SJCRH30 (cell line): ENCODE measurements at regions not wholly inside any gene's neighbourhood (a gene's known extent, or its start where the extent isn't known, plus 50 kb on each side); places are given as distances from the start of the nearest gene placed in this dataset.
A peak's percentile ranks its signal among the peaks of the same experiment; 100 is the strongest.

ENCODE experiments used
- DNase-seq, 2 experiments: peaks; one replicate each; pipeline ENCODE4 v3.0.0-alpha.2; 2015 to 2020
- H3K27ac ChIP-seq: fragments of 250-450 bp; sonication (Bioruptor Pico); 2 replicates; pipeline ENCODE4 v1.5.1; 2020; ENCODE audit warnings: mild to moderate bottlenecking, moderate library complexity
- H3K27me3 ChIP-seq: fragments of 250-450 bp; sonication (Bioruptor Pico); 2 replicates; pipeline ENCODE4 v1.5.1; 2020; ENCODE audit warnings: mild to moderate bottlenecking, moderate library complexity
- H3K36me3 ChIP-seq: fragments of 250-450 bp; sonication (Bioruptor Pico); 2 replicates; pipeline ENCODE4 v1.5.1; 2020; ENCODE audit warnings: mild to moderate bottlenecking, moderate library complexity
- H3K4me1 ChIP-seq: fragments of 250-450 bp; sonication (Bioruptor Pico); 2 replicates; pipeline ENCODE4 v1.5.1; 2020; ENCODE audit warnings: mild to moderate bottlenecking, moderate library complexity
- H3K4me3 ChIP-seq: fragments of 250-450 bp; sonication (Bioruptor Pico); 2 replicates; pipeline ENCODE4 v1.5.1; 2020; ENCODE audit warnings: mild to moderate bottlenecking, moderate library complexity
- H3K9me3 ChIP-seq: fragments of 250-450 bp; sonication (Bioruptor Pico); replicated peaks from 2 replicates; pipeline ENCODE4 v1.5.1; 2020; ENCODE audit warnings: mild to moderate bottlenecking, moderate library complexity

GRCh38 chr3:21877214-21877754 is 126.3 kb upstream of the ZNF385D start:
- no peak for DNase-seq
- Histone ChIP-seq H3K27ac (no peak overlapping the region), H3K27me3 (no peaks in the 10 kb centered on the region), H3K9me3 (no peaks in the 10 kb centered on the region), H3K36me3 (no peaks in the 10 kb centered on the region), H3K4me1 (no peaks in the 10 kb centered on the region), H3K4me3 (no peak overlapping the region)

DNA sequence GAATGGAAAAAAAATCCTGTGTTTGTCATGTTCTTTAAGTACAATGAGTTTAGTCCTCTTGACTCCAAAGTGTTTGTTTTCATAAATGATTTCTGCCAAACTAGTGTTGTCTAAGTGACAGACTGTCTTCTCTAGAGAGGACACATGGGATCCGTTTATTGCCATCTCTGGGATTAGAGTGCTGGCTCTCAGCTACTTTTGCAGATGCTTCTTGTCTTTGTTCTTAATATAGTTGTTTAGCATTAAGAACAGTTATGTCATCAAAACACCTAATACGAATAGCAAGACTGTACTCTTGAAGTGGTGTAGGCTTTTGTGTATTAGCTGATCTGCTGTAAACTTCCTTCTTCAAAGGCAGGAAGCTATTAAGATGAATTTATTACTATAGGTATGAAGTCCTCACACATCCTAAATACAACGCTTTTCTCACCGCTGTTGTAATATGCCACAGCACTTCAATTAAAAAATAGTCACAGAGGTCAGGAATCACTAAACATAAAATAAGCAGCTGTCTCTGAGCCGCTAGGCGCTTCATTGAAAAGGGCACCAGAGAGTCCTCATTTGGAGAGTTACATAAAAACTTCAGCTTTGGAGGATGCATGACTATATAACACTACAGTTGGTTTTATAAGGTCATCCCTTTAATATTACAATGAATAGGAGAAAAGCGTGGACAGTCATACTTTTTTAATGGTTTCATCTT is 128.3 kb upstream of the ZNF385D start:
- no peak for DNase-seq
- Histone ChIP-seq H3K27ac (no peak overlapping the region), H3K4me3 (no peak overlapping the region)

GRCh38 chr3:21888656-21889055 is 137.6 kb upstream of the ZNF385D start:
- Histone ChIP-seq H3K27ac (no peak overlapping the region), H3K36me3 (no peaks in the 10 kb centered on the region)

More for the DNA sequence above, 128.3 kb upstream of the ZNF385D start:
- no peaks in the 10 kb centered on the region for H3K27me3 ChIP-seq
- no peaks in the 10 kb centered on the region for H3K9me3 ChIP-seq
- H3K4me1 ChIP-seq, result no peaks in the 10 kb centered on the region
- H3K36me3 ChIP-seq, result no peaks in the 10 kb centered on the region

DNA sequence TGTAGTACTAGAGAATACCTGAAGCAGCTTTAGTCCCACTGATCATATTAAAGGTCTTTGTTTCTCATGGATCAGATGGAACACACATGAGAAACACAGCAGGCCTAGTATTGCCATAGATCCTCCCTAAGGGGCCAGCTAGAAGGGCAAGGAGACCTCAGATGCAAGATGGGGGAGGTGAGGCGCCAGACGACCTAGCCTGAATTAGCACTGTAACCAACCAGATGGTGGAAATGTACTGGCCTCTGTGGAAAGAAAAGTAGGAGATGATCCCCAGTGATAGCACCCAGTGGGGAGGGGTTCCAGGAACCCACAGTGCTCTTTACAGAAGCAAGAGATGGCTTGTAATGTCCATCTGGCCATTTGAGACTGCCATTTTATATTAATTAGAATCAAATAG is 138.2 kb upstream of the ZNF385D start:
- no peaks in the 10 kb centered on the region for H3K36me3 ChIP-seq
- no peak for DNase-seq
- H3K4me3 ChIP-seq, result no peak overlapping the region
- no peaks in the 10 kb centered on the region for H3K9me3 ChIP-seq
- H3K27me3 ChIP-seq, result peaks cover 4% of the 10 kb centered on the region
- H3K27ac ChIP-seq, result no peak overlapping the region
- H3K4me1 ChIP-seq, result no peaks in the 10 kb centered on the region

More at GRCh38 chr3:21888656-21889055, 137.6 kb upstream of the ZNF385D start:
- Histone ChIP-seq H3K27me3 (peaks cover 4% of the 10 kb centered on the region), H3K9me3 (no peaks in the 10 kb centered on the region), H3K4me1 (no peaks in the 10 kb centered on the region), H3K4me3 (no peak overlapping the region)
- no peak for DNase-seq

DNA sequence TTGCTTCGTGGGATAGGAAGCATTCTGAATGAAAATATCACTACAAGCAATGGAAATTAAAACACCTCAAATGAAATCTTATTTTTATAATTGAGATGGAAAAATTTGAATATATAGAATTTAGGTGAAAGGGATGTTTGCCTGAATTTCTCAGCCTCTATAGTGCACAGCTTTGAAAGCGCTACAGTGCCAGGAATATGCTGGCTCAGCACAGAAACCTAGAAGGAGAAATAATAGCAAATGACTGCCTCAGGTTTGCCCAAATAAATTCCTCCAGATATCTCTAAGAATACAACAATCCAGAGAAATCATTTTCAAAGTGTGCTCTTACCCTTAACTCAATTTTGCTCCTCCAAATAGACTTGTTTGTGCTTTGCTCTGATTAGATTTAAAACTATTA is 141.1 kb upstream of the ZNF385D start:
- no peaks in the 10 kb centered on the region for H3K9me3 ChIP-seq
- H3K4me1 ChIP-seq, result no peaks in the 10 kb centered on the region
- DNase-seq, result no peak
- no peaks in the 10 kb centered on the region; the same call in none of the 2 replicates for H3K27me3 ChIP-seq
- no peak overlapping the region for H3K27ac ChIP-seq
- no peaks in the 10 kb centered on the region for H3K36me3 ChIP-seq
- H3K4me3 ChIP-seq, result no peak overlapping the region

DNA sequence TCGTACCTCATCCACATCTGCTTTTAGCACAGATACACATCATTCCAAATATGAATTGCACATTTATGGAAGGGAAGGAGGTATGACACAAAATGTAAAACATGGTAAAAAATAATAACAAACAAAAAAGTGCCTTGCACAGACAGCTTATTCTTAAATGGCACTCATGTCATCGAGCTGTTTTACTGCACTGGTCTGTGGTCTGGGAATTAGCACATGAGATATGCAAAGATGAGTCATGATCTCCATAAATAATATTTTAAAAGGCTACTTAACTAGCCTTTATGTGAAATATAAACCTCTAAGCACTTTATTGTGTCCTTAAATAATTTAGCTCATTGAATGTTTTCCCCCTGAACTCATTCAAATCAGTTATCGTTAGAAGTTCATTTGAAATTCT is 142.2 kb upstream of the ZNF385D start:
- Histone ChIP-seq H3K9me3 (no peaks in the 10 kb centered on the region), H3K4me3 (no peak overlapping the region), H3K27ac (no peak overlapping the region), H3K4me1 (no peaks in the 10 kb centered on the region), H3K27me3 (no peaks in the 10 kb centered on the region; the same call in none of the 2 replicates), H3K36me3 (no peaks in the 10 kb centered on the region)
- no peak for DNase-seq

DNA sequence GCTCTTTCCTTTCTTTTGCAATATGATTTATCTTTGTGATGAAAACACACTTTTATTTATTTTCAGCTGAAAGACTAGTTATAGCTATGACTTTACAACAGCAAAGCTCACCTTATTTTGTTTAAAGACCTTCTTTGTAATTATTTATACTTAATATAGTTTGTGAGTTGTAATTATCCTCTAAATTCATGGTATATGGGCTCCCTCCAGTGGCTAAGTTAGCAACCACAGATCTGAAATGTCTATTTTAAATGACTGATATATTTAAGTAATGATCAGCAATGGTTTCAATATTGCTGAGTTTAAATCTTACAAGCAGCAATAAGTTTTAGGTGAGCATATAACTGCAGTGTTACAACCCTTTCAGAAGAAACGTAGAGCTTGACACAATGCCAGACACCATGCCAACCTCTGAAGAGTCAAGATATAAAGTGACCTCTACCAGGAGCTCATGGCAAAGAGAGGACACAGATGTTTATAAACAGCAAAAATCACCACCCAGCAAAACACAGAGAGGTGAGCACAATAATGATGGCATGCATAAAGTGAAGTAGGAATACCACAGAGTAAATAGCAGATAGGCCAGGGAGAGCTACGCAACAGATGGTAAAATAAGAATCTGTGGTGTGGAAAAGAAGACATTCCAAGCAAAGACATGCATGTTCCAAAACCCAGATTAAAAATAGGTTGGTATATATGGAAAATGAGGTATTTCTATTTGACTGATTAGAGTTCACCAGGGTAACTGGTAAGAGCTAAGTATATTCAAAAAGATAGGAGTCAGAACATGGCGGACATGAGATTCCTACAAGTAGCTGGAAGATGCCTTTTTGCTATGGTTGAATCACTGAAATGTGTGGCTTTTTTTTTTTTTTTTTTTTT is 143.7 kb upstream of the ZNF385D start:
- H3K36me3 ChIP-seq, result no peaks in the 10 kb centered on the region
- no peaks in the 10 kb centered on the region; the same call in 1 of the 2 replicates for H3K27me3 ChIP-seq
- no peak overlapping the region for H3K27ac ChIP-seq
- no peaks in the 10 kb centered on the region for H3K9me3 ChIP-seq
- peak in 1 of 2 experiments; percentile 49 for DNase-seq
- no peak overlapping the region for H3K4me3 ChIP-seq
- no peaks in the 10 kb centered on the region for H3K4me1 ChIP-seq

GRCh38 chr3:21898316-21898715 is 147.3 kb upstream of the ZNF385D start:
- H3K9me3 ChIP-seq, result no peaks in the 10 kb centered on the region
- no peak overlapping the region for H3K4me3 ChIP-seq
- no peak for DNase-seq
- H3K27me3 ChIP-seq, result no peaks in the 10 kb centered on the region
- H3K36me3 ChIP-seq, result no peaks in the 10 kb centered on the region
- peaks cover 20% of the 10 kb centered on the region for H3K4me1 ChIP-seq
- H3K27ac ChIP-seq, result no peak overlapping the region

DNA sequence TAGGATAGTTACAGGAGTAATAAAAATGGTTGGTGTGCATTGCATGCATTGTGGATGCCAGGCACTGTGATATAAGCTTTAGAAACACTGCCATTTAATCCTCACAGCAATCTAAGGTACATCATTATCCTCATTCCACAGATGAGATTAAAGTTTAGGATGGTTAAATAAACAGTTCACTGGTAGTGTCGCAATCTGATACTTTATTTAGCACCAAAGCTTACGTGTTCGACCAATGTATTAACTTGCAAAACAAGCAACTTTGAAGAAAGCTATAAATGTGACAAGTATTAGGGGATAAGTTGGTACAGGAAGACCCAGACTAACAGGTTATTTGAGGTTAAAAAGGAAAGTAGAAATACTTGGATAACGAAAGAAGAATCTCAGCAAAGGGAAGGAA is 150.5 kb upstream of the ZNF385D start:
- Histone ChIP-seq H3K4me3 (no peak overlapping the region), H3K27me3 (no peaks in the 10 kb centered on the region), H3K27ac (no peak overlapping the region), H3K4me1 (peaks cover 26% of the 10 kb centered on the region), H3K9me3 (no peaks in the 10 kb centered on the region), H3K36me3 (no peaks in the 10 kb centered on the region)
- DNase-seq, result no peak

DNA sequence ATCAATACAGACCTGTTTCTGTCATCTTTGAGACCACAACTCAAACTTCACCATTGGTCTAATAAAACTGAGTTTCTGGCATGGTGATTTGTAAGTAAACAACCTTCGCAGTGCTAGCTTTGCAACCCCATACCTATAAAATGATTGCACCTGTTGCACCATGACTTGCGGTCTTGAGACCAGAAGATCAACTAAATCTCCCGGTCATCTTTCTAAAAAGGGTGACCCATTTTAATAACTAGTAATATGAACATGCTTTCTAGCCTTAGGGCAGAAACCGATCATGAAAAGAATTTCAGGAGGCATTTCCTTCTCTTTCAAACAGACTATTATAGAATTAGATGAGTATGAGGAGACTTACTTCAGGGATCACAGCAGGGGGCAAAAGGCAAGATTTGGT is 151.9 kb upstream of the ZNF385D start:
- Histone ChIP-seq H3K4me3 (no peak overlapping the region), H3K4me1 (peaks cover 26% of the 10 kb centered on the region), H3K9me3 (no peaks in the 10 kb centered on the region), H3K36me3 (no peaks in the 10 kb centered on the region), H3K27ac (no peak overlapping the region), H3K27me3 (no peaks in the 10 kb centered on the region)
- DNase-seq, result peak; percentile 67 to 93

- Histone ChIP-seq H3K36me3 (no peaks in the 10 kb centered on the region), H3K4me1 (peaks cover 10% of the 10 kb centered on the region), H3K9me3 (no peaks in the 10 kb centered on the region), H3K27ac (no peak overlapping the region), H3K4me3 (no peak overlapping the region), H3K27me3 (no peaks in the 10 kb centered on the region; the same call in 1 of the 2 replicates)
- no peak for DNase-seq
Observed at GRCh38 chr3:21909096-21909495, 158.1 kb upstream of the ZNF385D start.

- H3K27me3 ChIP-seq, result no peaks in the 10 kb centered on the region; the same call in 1 of the 2 replicates
- H3K4me3 ChIP-seq, result no peak overlapping the region
- peaks cover 16% of the 10 kb centered on the region for H3K4me1 ChIP-seq
- DNase-seq, result no peak
- no peaks in the 10 kb centered on the region for H3K9me3 ChIP-seq
- H3K27ac ChIP-seq, result no peak overlapping the region
- H3K36me3 ChIP-seq, result no peaks in the 10 kb centered on the region
Observed at GRCh38 chr3:21912711-21913110, 161.7 kb upstream of the ZNF385D start.

- Histone ChIP-seq H3K36me3 (no peaks in the 10 kb centered on the region), H3K9me3 (no peaks in the 10 kb centered on the region), H3K4me3 (no peak overlapping the region), H3K27me3 (no peaks in the 10 kb centered on the region; the same call in 1 of the 2 replicates), H3K27ac (no peak overlapping the region), H3K4me1 (peaks cover 16% of the 10 kb centered on the region)
- DNase-seq, result peak; percentile 44 to 84
Observed at GRCh38 chr3:21913791-21914190, 162.8 kb upstream of the ZNF385D start.

DNA sequence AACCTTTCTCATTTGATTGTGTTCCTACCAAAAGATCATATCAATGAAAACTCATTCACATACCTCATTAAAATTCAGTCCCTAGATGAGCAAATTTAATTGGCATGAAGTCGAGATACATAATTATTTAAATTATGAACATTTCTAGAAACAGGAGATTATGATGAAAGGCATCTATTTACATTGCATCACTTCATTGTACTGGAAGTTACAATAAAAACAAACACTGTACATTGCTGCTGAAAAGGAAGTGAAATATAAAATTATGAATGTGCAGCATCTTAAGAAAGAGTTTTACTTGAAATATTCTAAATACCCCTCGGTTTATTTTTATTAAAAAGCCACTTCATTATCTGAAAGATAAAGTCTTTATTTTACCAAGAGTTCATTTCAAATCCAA is 163.4 kb upstream of the ZNF385D start:
- H3K4me3 ChIP-seq, result no peak overlapping the region
- no peaks in the 10 kb centered on the region for H3K27me3 ChIP-seq
- H3K36me3 ChIP-seq, result no peaks in the 10 kb centered on the region
- H3K9me3 ChIP-seq, result no peaks in the 10 kb centered on the region
- H3K4me1 ChIP-seq, result peaks cover 16% of the 10 kb centered on the region
- DNase-seq, result no peak
- no peak overlapping the region for H3K27ac ChIP-seq

DNA sequence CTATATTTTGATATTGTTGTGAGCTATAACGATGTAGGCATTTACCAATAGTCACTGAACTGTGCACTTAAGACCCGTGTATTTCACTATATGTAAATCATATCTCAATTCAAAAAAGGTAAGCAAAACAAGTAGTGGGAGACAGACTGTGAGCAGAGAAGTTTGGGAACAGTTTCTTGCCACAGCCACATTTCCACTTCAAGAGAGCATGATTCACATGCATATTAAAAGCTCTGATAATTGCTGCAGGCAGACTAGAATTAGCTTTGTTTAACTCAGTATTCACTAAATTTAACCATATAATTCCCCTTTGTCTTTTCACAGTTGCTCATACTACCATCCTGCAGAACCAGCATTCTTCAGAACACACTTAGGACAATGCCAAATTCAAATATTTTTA is 168.4 kb upstream of the ZNF385D start:
- Histone ChIP-seq H3K27me3 (no peaks in the 10 kb centered on the region), H3K36me3 (no peaks in the 10 kb centered on the region), H3K4me1 (peaks cover 16% of the 10 kb centered on the region), H3K9me3 (no peaks in the 10 kb centered on the region), H3K4me3 (no peak overlapping the region), H3K27ac (no peak overlapping the region)
- no peak for DNase-seq
